Gastroesophageal sphincter (tissue), 3 donors: ENCODE measurements at regions not wholly inside any gene's neighbourhood (a gene's known extent, or its start where the extent isn't known, plus 50 kb on each side); places are given as distances from the start of the nearest gene placed in this dataset.

ENCODE experiments used
- EP300 ChIP-seq: sonication (generic); formaldehyde crosslinking; IDR thresholded peaks from one replicate; pipeline ENCODE4 v1.6.1; 2017; ENCODE audit warnings: antibody characterized with exemption, mild to moderate bottlenecking
- POLR2A ChIP-seq, 2 donors: fragments of 450-650 bp; IDR thresholded peaks; one replicate each; pipeline ENCODE4 v1.6.1; 2017; ENCODE audit warnings: antibody characterized with exemption in 2 of 2, mild to moderate bottlenecking in 2 of 2, moderate library complexity in 1 of 2
- TF ChIP-seq, protein P1 (sequence below), 4 experiments: fragments of 200-600 bp in 2 of 4; fragments of 450-650 bp in 2 of 4; sonication (generic) in 1 of 4; IDR thresholded peaks; one replicate each; pipeline ENCODE4 v1.5.1; 2017 to 2019; ENCODE audit warnings: antibody characterized with exemption in 4 of 4, mild to moderate bottlenecking in 2 of 4, moderate library complexity in 2 of 4

- TF ChIP-seq, protein P1, sequence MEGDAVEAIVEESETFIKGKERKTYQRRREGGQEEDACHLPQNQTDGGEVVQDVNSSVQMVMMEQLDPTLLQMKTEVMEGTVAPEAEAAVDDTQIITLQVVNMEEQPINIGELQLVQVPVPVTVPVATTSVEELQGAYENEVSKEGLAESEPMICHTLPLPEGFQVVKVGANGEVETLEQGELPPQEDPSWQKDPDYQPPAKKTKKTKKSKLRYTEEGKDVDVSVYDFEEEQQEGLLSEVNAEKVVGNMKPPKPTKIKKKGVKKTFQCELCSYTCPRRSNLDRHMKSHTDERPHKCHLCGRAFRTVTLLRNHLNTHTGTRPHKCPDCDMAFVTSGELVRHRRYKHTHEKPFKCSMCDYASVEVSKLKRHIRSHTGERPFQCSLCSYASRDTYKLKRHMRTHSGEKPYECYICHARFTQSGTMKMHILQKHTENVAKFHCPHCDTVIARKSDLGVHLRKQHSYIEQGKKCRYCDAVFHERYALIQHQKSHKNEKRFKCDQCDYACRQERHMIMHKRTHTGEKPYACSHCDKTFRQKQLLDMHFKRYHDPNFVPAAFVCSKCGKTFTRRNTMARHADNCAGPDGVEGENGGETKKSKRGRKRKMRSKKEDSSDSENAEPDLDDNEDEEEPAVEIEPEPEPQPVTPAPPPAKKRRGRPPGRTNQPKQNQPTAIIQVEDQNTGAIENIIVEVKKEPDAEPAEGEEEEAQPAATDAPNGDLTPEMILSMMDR (IDR thresholded peaks at IDR 0.05): no peak
- TF ChIP-seq POLR2A (IDR thresholded peaks at IDR 0.05) (no peak), EP300 (no peak)
Measured at GRCh38 chr10:52454491-52454890, 140.4 kb downstream of the DKK1 start.
